ENCODE measurements at regions not wholly inside any gene's neighbourhood (a gene's known extent, or its start where the extent isn't known, plus 50 kb on each side); places are given as distances from the start of the nearest gene placed in this dataset.

DNA sequence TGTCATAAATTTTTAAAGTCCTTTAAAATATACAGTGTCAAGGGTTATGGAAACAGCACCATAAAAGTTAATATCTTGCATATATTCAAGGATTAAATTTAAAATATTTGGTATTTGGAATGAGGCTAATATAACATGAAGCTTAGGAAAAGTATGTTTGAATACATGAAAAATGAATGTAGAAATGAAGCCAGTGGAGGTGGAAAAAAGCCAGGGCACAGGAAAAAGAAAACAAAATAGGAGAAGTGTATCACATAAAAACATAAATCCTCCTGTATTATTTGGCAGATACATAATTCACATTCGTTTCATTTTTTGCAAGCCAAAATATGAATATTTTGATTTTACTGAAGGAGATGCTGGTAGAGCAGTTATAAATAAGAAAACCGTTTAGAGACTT, 587.0 kb upstream of the ZNF608 start:
- H3K4me3 Mint-ChIP-seq (ENCODE audit: low read depth): no peak overlapping the region
- H3K9me3 Mint-ChIP-seq (ENCODE audit: low read depth): no peaks in the 10 kb centered on the region
- H3K4me1 Mint-ChIP-seq (ENCODE audit: low read depth): no peaks in the 10 kb centered on the region
- peaks cover 4% of the 10 kb centered on the region for H3K27me3 Mint-ChIP-seq
- no peak overlapping the region for H3K27ac Mint-ChIP-seq
- no peak for DNase-seq (ENCODE audit: low spot score, unreplicated experiment)
- H3K36me3 Mint-ChIP-seq (ENCODE audit: insufficient read depth): no peaks in the 10 kb centered on the region
- TF ChIP-seq, protein P1, sequence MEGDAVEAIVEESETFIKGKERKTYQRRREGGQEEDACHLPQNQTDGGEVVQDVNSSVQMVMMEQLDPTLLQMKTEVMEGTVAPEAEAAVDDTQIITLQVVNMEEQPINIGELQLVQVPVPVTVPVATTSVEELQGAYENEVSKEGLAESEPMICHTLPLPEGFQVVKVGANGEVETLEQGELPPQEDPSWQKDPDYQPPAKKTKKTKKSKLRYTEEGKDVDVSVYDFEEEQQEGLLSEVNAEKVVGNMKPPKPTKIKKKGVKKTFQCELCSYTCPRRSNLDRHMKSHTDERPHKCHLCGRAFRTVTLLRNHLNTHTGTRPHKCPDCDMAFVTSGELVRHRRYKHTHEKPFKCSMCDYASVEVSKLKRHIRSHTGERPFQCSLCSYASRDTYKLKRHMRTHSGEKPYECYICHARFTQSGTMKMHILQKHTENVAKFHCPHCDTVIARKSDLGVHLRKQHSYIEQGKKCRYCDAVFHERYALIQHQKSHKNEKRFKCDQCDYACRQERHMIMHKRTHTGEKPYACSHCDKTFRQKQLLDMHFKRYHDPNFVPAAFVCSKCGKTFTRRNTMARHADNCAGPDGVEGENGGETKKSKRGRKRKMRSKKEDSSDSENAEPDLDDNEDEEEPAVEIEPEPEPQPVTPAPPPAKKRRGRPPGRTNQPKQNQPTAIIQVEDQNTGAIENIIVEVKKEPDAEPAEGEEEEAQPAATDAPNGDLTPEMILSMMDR (IDR thresholded peaks at IDR 0.05; ENCODE audit: unreplicated experiment): no peak

DNA sequence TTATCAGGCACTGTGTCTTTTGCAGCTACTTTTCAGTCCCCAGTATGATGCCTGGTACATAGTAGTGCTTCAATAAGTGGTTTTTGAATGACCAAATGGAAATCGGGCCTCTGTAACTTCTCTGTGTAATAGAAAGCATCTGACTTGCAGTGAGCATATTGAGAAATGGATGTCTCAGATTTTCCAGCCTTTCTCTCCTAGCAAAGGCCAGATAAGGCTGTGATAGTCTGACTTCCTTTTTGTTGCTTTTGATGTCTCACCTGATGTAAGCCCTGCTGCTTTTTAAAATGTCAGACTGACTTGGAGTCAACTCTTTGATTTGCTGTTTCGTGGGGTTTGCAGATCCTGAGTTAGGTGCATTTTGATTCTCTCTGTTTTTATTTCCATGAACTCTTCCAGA, 590.0 kb upstream of the ZNF608 start:
- no peak for DNase-seq (ENCODE audit: low spot score, unreplicated experiment)
- Mint-ChIP-seq H3K27me3 (peaks cover 4% of the 10 kb centered on the region), H3K27ac (no peak overlapping the region), H3K4me1 (ENCODE audit: low read depth) (peaks cover 2% of the 10 kb centered on the region), H3K36me3 (ENCODE audit: insufficient read depth) (no peaks in the 10 kb centered on the region), H3K9me3 (ENCODE audit: low read depth) (no peaks in the 10 kb centered on the region), H3K4me3 (ENCODE audit: low read depth) (no peak overlapping the region)
- TF ChIP-seq, protein P1 (IDR thresholded peaks at IDR 0.05; ENCODE audit: unreplicated experiment): no peak

DNA sequence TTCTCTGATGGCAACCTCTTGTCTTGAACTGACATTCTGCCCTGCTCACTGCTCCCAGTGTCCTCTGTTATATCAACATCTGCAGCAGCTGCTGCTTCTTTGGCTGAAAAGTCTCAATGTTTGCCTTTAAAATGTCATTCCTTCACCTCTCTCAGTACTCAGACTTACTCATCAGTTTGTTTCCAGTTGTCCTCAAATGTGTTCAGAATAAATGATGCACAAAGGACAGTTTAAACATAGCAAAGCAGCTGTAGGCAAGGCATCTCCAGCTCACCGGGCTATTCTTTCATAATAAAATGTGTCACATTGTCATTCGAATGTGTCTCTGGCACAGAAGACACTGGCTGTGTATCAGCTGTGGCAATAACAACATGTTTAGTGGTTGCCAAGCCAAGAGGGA, 590.9 kb upstream of the ZNF608 start:
- Mint-ChIP-seq H3K4me3 (ENCODE audit: low read depth) (no peak overlapping the region), H3K27ac (no peak overlapping the region), H3K4me1 (ENCODE audit: low read depth) (peaks cover 2% of the 10 kb centered on the region), H3K9me3 (ENCODE audit: low read depth) (no peaks in the 10 kb centered on the region), H3K27me3 (peaks cover 4% of the 10 kb centered on the region), H3K36me3 (ENCODE audit: insufficient read depth) (no peaks in the 10 kb centered on the region)
- TF ChIP-seq, protein P1 (IDR thresholded peaks at IDR 0.05; ENCODE audit: unreplicated experiment): no peak
- no peak for DNase-seq (ENCODE audit: low spot score, unreplicated experiment)

DNA sequence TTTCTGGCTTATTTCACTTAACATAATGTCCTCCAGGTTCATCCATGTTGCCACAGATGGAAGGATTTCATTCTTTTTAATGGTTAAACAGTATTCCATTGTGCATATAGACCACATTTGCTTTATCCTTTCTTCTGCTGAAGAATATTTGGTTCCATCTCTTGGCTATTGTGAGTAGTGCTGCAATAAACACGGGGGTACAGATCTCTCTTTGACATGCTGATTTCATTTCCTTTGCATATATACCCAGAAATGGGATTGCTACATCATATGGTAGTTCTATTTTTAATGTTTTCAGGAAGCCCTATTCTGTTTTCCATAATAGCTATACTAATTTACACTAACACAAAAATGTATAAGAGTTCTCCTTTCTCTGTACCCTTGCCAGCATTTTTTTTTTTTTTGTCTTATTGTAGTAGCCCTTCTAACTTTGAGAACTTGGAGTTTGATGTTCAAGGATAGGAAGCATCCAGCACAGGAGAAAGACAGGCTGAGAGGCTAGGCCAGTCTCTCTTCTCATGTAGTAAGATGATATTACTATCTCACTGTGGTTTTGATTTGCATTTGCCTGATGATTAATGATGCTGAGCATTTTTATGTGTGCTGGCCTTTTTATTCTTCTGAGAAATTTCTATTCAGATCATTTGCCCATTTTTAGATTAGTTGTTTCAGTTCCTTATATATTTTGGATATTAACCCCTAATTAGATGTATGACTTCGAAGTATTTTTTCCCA, 592.2 kb upstream of the ZNF608 start:
- Mint-ChIP-seq H3K27ac (no peak overlapping the region), H3K4me3 (ENCODE audit: low read depth) (no peak overlapping the region), H3K36me3 (ENCODE audit: insufficient read depth) (no peaks in the 10 kb centered on the region), H3K4me1 (ENCODE audit: low read depth) (peaks cover 2% of the 10 kb centered on the region), H3K9me3 (ENCODE audit: low read depth) (peaks cover 1% of the 10 kb centered on the region), H3K27me3 (peaks cover 4% of the 10 kb centered on the region)
- DNase-seq (ENCODE audit: low spot score, unreplicated experiment): no peak
- TF ChIP-seq, protein P1 (IDR thresholded peaks at IDR 0.05; ENCODE audit: unreplicated experiment): no peak

DNA sequence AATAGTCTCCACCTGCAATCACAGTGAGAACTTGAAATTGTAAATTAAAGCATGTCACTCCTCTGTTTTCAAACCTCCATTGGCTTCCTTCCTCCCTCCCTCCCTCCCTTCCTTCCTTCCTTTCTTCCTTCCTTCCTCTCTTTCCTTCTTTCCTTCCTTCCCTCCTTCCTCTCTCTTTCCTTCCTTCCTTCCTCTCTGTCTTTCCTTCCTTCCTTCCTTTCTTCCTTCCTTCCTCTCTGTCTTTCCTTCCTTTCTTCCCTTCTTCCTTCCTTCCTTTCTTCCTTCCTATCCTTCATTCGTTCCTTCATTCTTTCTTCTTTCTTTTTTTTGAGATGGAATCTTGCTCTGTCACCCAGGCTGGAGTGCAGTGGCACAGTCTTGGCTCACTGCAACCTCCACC, 595.0 kb upstream of the ZNF608 start:
- Mint-ChIP-seq H3K9me3 (ENCODE audit: low read depth) (peaks cover 6% of the 10 kb centered on the region), H3K36me3 (ENCODE audit: insufficient read depth) (no peaks in the 10 kb centered on the region), H3K4me1 (ENCODE audit: low read depth) (peaks cover 2% of the 10 kb centered on the region), H3K4me3 (ENCODE audit: low read depth) (no peak overlapping the region), H3K27ac (no peak overlapping the region), H3K27me3 (peaks cover 4% of the 10 kb centered on the region)
- DNase-seq (ENCODE audit: low spot score, unreplicated experiment): no peak
- TF ChIP-seq, protein P1 (IDR thresholded peaks at IDR 0.05; ENCODE audit: unreplicated experiment): no peak
